Ectodermal cell (in vitro differentiated cells): ENCODE measurements at regions not wholly inside any gene's neighbourhood (a gene's known extent, or its start where the extent isn't known, plus 50 kb on each side); places are given as distances from the start of the nearest gene placed in this dataset.

Experiments used
- H3K27ac ChIP-seq: 2 replicates; pipeline ENCODE4 v1.7.0; 2013; ENCODE audit warnings: mild to moderate bottlenecking, low read depth, low read length; ENCODE audit not compliant: insufficient read depth, poor library complexity, severe bottlenecking
- H3K27me3 ChIP-seq: 2 replicates; pipeline ENCODE4 v1.7.0; 2013; ENCODE audit warnings: mild to moderate bottlenecking, low read length; ENCODE audit not compliant: insufficient read depth, control insufficient read depth, poor library complexity, severe bottlenecking
- H3K36me3 ChIP-seq: one replicate; pipeline ENCODE4 v1.7.0; 2013; ENCODE audit warnings: low read length; ENCODE audit not compliant: control insufficient read depth, insufficient read depth
- H3K4me1 ChIP-seq: one replicate; pipeline ENCODE4 v1.7.0; 2013; ENCODE audit warnings: low read length; ENCODE audit not compliant: control insufficient read depth, insufficient read depth
- H3K4me3 ChIP-seq: 2 replicates; pipeline ENCODE4 v1.7.0; 2013; ENCODE audit warnings: low read depth, low read length, control low read depth; ENCODE audit not compliant: insufficient read depth
- H3K9me3 ChIP-seq: 2 replicates; pipeline ENCODE4 v1.7.0; 2013; ENCODE audit warnings: mild to moderate bottlenecking, low read length, moderate library complexity; ENCODE audit not compliant: control insufficient read depth
- WGBS, 2 experiments: methylation state at CpG; one replicate each; pipeline ENCODE4 v1.1.7; 2013; ENCODE audit warnings: missing lambda C conversion rate in 2 of 2; 5-methylcytosine and 5-hydroxymethylcytosine counted together

GRCh38 chr13:64293923-64294322 is 2878.3 kb upstream of the PCDH20 start:
- no peaks in the 10 kb centered on the region for H3K27me3 ChIP-seq
- no peak overlapping the region for H3K4me3 ChIP-seq
- H3K4me1 ChIP-seq, result no peaks in the 10 kb centered on the region
- no peak overlapping the region for H3K27ac ChIP-seq
- H3K9me3 ChIP-seq, result no peaks in the 10 kb centered on the region
- H3K36me3 ChIP-seq, result no peaks in the 10 kb centered on the region

- WGBS, 2 experiments, result 86 to 90% methylated on average over 3 of the region's 3 CpGs
- no peaks in the 10 kb centered on the region for H3K27me3 ChIP-seq
- H3K27ac ChIP-seq, result no peak overlapping the region
- H3K4me1 ChIP-seq, result no peaks in the 10 kb centered on the region
- no peak overlapping the region for H3K4me3 ChIP-seq
- no peaks in the 10 kb centered on the region for H3K36me3 ChIP-seq
- no peaks in the 10 kb centered on the region for H3K9me3 ChIP-seq
These were observed 2874.1 kb upstream of the PCDH20 start for GRCh38 chr13:64289702-64290101.

- WGBS, 2 experiments, result 100% methylated on average over 1 of the region's 2 CpGs; no CpG with 5 or more reads in 1 of the 2 experiments
These were observed 2868.3 kb upstream of the PCDH20 start for GRCh38 chr13:64283926-64284325.

GRCh38 chr13:64278493-64278892 is 2862.8 kb upstream of the PCDH20 start:
- no peak overlapping the region for H3K4me3 ChIP-seq
- no peak overlapping the region for H3K27ac ChIP-seq
- 94 to 95% methylated on average over 3 to 4 of the region's 5 CpGs for WGBS, 2 experiments
- no peaks in the 10 kb centered on the region for H3K27me3 ChIP-seq
- H3K9me3 ChIP-seq, result no peaks in the 10 kb centered on the region
- H3K36me3 ChIP-seq, result no peaks in the 10 kb centered on the region
- no peaks in the 10 kb centered on the region for H3K4me1 ChIP-seq

More at GRCh38 chr13:64283926-64284325, 2868.3 kb upstream of the PCDH20 start:
- no peak overlapping the region for H3K4me3 ChIP-seq
- no peaks in the 10 kb centered on the region for H3K27me3 ChIP-seq
- H3K4me1 ChIP-seq, result no peaks in the 10 kb centered on the region
- H3K9me3 ChIP-seq, result no peaks in the 10 kb centered on the region
- H3K27ac ChIP-seq, result no peak overlapping the region
- no peaks in the 10 kb centered on the region for H3K36me3 ChIP-seq

GRCh38 chr13:64277097-64277496 is 2861.4 kb upstream of the PCDH20 start:
- Histone ChIP-seq H3K27ac (no peak overlapping the region), H3K4me3 (no peak overlapping the region)
- 100% methylated on average over 1 of the region's 2 CpGs; no CpG with 5 or more reads in 1 of the 2 experiments for WGBS, 2 experiments

GRCh38 chr13:64276232-64276631 is 2860.6 kb upstream of the PCDH20 start:
- Histone ChIP-seq H3K27me3 (no peaks in the 10 kb centered on the region), H3K4me1 (no peaks in the 10 kb centered on the region), H3K36me3 (no peaks in the 10 kb centered on the region), H3K9me3 (no peaks in the 10 kb centered on the region), H3K27ac (no peak overlapping the region), H3K4me3 (no peak overlapping the region)
- WGBS, 2 experiments, result 55 to 74% methylated on average over 1 to 2 of the region's 2 CpGs

More at GRCh38 chr13:64277097-64277496, 2861.4 kb upstream of the PCDH20 start:
- Histone ChIP-seq H3K36me3 (no peaks in the 10 kb centered on the region), H3K9me3 (no peaks in the 10 kb centered on the region), H3K27me3 (no peaks in the 10 kb centered on the region), H3K4me1 (no peaks in the 10 kb centered on the region)

GRCh38 chr13:64274481-64275217 is 2859.0 kb upstream of the PCDH20 start:
- H3K4me3 ChIP-seq, result no peak overlapping the region
- WGBS, 2 experiments, result 83 to 86% methylated on average over 5 of the region's 5 CpGs
- H3K9me3 ChIP-seq, result no peaks in the 10 kb centered on the region
- no peaks in the 10 kb centered on the region for H3K36me3 ChIP-seq
- no peaks in the 10 kb centered on the region for H3K4me1 ChIP-seq
- no peak overlapping the region for H3K27ac ChIP-seq
- H3K27me3 ChIP-seq, result no peaks in the 10 kb centered on the region

- Histone ChIP-seq H3K36me3 (no peaks in the 10 kb centered on the region), H3K27me3 (no peaks in the 10 kb centered on the region), H3K9me3 (no peaks in the 10 kb centered on the region), H3K4me1 (no peaks in the 10 kb centered on the region), H3K27ac (no peak overlapping the region), H3K4me3 (no peak overlapping the region)
- 100% methylated on average over 2 of the region's 4 CpGs; no CpG with 5 or more reads in 1 of the 2 experiments for WGBS, 2 experiments
These were observed 2858.1 kb upstream of the PCDH20 start for GRCh38 chr13:64273780-64274179.

- no peaks in the 10 kb centered on the region for H3K27me3 ChIP-seq
- no peak overlapping the region for H3K27ac ChIP-seq
- H3K36me3 ChIP-seq, result no peaks in the 10 kb centered on the region
- H3K9me3 ChIP-seq, result no peaks in the 10 kb centered on the region
- WGBS, 2 experiments, result 90 to 91% methylated on average over 1 of the region's 1 CpG
- H3K4me3 ChIP-seq, result no peak overlapping the region
- H3K4me1 ChIP-seq, result no peaks in the 10 kb centered on the region
These were observed 2857.0 kb upstream of the PCDH20 start for GRCh38 chr13:64272681-64273080.

GRCh38 chr13:64266024-64266423 is 2850.4 kb upstream of the PCDH20 start:
- no peaks in the 10 kb centered on the region for H3K27me3 ChIP-seq
- no peak overlapping the region for H3K4me3 ChIP-seq
- H3K36me3 ChIP-seq, result no peaks in the 10 kb centered on the region
- H3K27ac ChIP-seq, result no peak overlapping the region
- H3K4me1 ChIP-seq, result no peaks in the 10 kb centered on the region
- no peaks in the 10 kb centered on the region for H3K9me3 ChIP-seq
